Activated CD4-positive, alpha-beta T cell treated with anti-CD3 and anti-CD28 coated beads for 4 hours (primary cell): ENCODE measurements at regions not wholly inside any gene's neighbourhood (a gene's known extent, or its start where the extent isn't known, plus 50 kb on each side); places are given as distances from the start of the nearest gene placed in this dataset.
"Not testable (repeated sequence)": the region's sequence is repeated elsewhere in the genome, so short reads cannot be mapped to it uniquely, and the experiment has no call there.

ENCODE experiments used
- DNase-seq, 2 donors: peaks; one replicate each; pipeline ENCODE4 v3.0.0-alpha.2; 2020

DNA sequence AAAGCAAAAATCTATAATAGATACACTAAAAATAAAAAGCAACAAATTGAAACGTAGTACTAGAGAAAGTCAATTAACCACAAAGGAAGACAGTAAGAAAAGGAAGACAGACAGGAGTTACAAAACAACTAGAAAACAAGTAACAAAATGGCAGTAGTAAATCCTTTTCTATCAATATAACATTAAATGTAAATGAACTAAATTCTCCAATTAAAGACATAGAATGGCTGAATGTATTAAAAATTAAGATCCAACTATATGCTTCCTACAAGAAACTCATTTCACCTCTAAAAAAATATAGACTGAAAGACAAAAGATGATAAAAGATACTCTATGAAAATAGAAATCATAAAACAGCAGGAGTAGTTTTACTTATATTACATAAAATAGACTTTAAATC lies 79.1 kb downstream of the CTH start:
- no peak for DNase-seq

- DNase-seq = no peak
These were observed 84.3 kb downstream of the CTH start for GRCh38 chr1:70495370-70495769.

- no peak for DNase-seq
These were observed 85.1 kb downstream of the CTH start for GRCh38 chr1:70496181-70496580.

DNA sequence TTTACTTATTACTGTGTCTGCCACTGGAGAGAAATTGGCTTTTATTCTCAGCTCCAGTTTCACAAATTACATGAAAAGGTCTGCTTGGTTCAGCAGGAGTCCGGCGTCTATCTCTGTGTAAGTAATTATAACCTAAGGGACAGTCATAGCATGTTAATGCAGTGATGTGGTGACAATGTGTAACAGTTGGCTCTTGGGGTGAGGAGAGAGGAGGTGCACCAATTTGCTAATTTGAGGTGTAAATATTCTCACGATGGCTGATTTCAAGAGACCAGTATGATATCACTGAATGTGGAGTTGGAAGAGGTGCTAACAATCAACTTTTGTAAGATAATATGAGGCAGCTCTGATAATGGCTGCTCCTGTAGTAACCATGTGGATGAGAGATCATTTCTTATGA lies 86.1 kb downstream of the CTH start:
- no peak for DNase-seq

DNA sequence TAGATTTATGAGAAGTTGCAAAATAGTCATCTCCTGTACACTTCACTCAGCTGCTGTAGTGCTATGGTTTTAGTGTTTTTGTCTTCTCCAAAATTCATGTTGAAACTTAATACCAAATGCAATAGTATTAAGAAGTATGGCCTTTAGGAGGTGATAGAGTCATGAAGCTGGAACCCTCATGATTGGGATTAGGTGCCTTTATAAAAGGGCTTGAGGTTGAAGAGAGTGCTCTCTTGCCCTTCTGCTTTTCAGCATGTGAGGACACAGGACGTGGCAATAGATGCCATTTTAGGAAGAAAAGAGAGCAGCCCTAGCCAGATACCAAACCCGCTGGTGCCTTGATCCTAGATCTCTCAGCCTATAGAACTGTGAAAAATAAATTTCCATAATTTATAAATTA lies 87.6 kb downstream of the CTH start:
- no peak for DNase-seq

GRCh38 chr1:70499695-70500094 lies 88.6 kb downstream of the CTH start:
- DNase-seq = no peak

- no peak for DNase-seq
These were observed 92.3 kb downstream of the CTH start for GRCh38 chr1:70503358-70503757.

DNA sequence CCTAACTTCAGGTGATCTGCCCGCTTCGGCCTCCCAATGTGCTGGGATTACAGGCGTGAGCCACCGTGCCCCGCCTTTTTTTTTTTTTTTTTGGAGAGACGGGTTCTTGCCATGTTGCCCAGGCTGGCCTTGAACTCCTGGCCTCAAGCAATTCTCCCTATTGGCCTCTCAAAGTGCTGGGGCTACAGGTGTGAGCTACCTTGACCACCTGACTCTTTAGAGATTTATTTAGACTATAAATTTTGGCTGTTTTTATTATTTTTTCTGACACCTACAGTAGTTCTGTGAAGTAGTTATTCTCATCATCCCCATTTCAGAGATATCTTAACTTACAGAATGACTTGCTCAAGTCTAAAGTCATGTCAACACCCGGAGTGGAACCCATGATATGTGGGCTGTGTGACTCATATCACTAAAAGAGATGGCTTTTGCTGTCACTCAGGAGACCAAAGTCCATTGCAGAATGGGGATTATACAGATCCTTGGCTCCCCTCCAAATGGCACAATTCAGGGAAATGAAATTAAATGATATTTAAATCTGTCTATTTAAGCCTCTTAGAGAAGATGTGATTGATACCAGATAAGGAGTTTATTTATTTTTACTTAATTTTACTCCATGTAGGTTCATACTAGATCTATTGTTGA lies 93.2 kb downstream of the CTH start:
- no peak for DNase-seq

DNA sequence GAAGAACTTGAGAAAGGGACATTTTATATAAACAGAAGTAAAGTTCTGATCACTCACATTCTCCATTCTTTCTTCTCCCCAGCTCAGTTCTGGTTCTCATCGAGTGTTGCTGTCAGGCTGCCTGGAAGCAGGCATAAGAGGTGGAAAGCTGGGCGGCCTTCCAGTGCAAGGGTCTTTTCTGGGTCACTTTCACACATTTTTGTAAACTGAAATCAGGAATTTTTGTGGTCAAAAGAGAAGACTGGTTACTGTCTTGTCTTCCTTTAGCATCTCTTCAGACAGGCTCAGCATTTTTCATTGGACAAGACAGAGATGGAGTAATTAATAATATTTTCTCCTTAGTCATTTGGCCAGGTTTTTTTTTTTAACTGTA lies 93.7 kb downstream of the CTH start:
- DNase-seq = no peak

GRCh38 chr1:70507991-70508390 lies 96.9 kb downstream of the CTH start:
- DNase-seq = not testable (repeated sequence)

- DNase-seq = no peak
These were observed 99.2 kb downstream of the CTH start for GRCh38 chr1:70509996-70510876.

DNA sequence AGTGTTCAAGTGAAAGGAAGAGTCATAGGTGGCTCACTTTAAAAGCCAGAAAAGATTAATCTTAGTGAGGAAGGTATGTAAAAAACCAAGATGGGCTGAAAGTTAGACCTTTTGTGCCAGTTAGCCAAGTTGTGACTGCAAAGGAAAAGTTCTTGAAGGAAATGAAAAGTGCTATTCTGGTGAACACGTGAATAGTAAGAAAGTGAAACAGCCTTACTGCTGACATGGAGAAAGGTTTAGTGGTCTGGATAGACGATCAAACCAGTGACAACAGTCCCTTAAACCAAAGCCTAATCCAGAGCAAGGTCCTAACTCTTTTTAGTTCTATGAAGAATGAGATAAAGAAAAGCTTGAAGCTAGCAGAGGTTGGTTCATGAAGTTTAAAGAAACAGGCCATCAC lies 106.4 kb downstream of the CTH start:
- no peak for DNase-seq

DNA sequence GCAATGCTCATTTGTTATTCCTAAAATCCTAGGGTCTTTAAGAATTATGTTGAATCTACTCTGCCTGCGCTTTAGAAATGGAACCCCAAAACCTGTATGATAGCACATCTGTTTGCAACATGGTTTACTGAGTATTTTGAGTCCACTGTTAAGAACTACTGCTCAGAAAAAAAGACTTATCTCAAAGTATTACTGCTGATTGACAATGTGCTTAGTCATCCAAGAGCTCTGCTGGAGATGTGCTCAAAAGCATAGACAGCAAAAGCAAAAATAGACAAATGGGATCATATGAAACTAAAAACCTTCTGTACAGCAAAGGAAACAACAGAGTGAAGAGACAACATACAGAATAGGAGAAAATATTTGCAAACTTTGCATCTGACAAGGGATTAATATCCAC lies 107.0 kb downstream of the CTH start:
- no peak for DNase-seq

- DNase-seq = no peak
These were observed 117.7 kb downstream of the CTH start for GRCh38 chr1:70528590-70529333.

DNA sequence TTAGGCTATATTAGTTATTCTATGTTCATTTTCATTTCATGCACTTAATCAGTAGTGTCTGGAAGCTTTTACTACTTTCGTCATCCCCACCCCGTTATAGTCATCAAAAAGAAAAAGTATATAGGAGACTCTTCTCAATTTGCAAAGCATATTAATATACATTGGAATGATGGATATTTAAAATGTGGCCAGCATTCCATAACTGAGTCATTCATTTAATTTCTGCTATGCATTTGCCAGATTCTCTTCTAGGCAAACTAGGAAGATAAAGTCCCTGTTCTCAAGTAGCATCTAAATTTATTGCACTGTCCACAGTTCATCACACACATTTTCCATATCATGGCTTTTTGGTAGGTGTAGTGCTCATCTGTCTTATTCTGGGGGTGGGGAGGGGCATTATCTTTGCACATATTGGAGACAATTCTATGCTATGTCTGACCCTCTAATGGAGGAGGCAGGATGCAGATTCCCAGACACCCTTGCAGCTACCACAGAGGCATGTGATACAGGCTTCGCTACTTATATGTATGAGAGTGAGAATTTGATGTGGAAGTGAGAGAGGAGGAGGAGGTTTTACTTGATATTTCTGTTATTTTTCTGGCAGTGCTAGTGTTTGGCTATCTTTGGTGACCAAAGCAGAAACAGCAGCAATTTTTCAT lies 125.8 kb downstream of the CTH start:
- no peak for DNase-seq

GRCh38 chr1:70537788-70538187 lies 126.7 kb downstream of the CTH start:
- DNase-seq = no peak

GRCh38 chr1:70542030-70542429 lies 131.0 kb downstream of the CTH start:
- DNase-seq = no peak

- no peak for DNase-seq
These were observed 131.8 kb downstream of the CTH start for GRCh38 chr1:70542856-70543255.

- DNase-seq = no peak
These were observed 135.7 kb downstream of the CTH start for GRCh38 chr1:70546726-70547125.

GRCh38 chr1:70552662-70553566 lies 141.8 kb downstream of the CTH start:
- DNase-seq = no peak

- DNase-seq = no peak
These were observed 142.5 kb downstream of the CTH start for GRCh38 chr1:70553567-70553956.

GRCh38 chr1:70554341-70554740 lies 143.3 kb downstream of the CTH start:
- DNase-seq = no peak
